ENCODE measurements at regions not wholly inside any gene's neighbourhood (a gene's known extent, or its start where the extent isn't known, plus 50 kb on each side); places are given as distances from the start of the nearest gene placed in this dataset.
"Not testable (repeated sequence)": the region's sequence is repeated elsewhere in the genome, so short reads cannot be mapped to it uniquely, and the experiment has no call there.

- DNase-seq: no peak
These were observed 671.0 kb upstream of the C16orf82 start for GRCh38 chr16:26395700-26396099.

- DNase-seq: no peak
These were observed 670.1 kb upstream of the C16orf82 start for GRCh38 chr16:26396511-26397235.

GRCh38 chr16:26413780-26414179 lies 652.9 kb upstream of the C16orf82 start:
- DNase-seq: no peak

- not testable (repeated sequence) for DNase-seq
These were observed 647.3 kb upstream of the C16orf82 start for GRCh38 chr16:26419458-26419857.

- DNase-seq: no peak
These were observed 636.1 kb upstream of the C16orf82 start for GRCh38 chr16:26430618-26431017.

- DNase-seq: no peak
These were observed 632.9 kb upstream of the C16orf82 start for GRCh38 chr16:26433807-26434206.

- DNase-seq: no peak
These were observed 625.5 kb upstream of the C16orf82 start for GRCh38 chr16:26441178-26441577.

GRCh38 chr16:26442321-26442720 lies 624.4 kb upstream of the C16orf82 start:
- DNase-seq: no peak

- no peak for DNase-seq
These were observed 619.2 kb upstream of the C16orf82 start for GRCh38 chr16:26447570-26447969.

GRCh38 chr16:26453215-26453614 lies 613.5 kb upstream of the C16orf82 start:
- no peak for DNase-seq

GRCh38 chr16:26454102-26454501 lies 612.6 kb upstream of the C16orf82 start:
- DNase-seq: no peak

- DNase-seq: no peak
These were observed 610.7 kb upstream of the C16orf82 start for GRCh38 chr16:26456074-26456473.

GRCh38 chr16:26457095-26457494 lies 609.6 kb upstream of the C16orf82 start:
- DNase-seq: no peak

- DNase-seq: no peak
These were observed 608.8 kb upstream of the C16orf82 start for GRCh38 chr16:26457882-26458281.

GRCh38 chr16:26464576-26465266 lies 602.0 kb upstream of the C16orf82 start:
- peak in 1 of 2 donors; percentile 1 for DNase-seq

- DNase-seq: not testable (repeated sequence)
These were observed 592.3 kb upstream of the C16orf82 start for GRCh38 chr16:26474405-26474804.

- DNase-seq: no peak
These were observed 591.1 kb upstream of the C16orf82 start for GRCh38 chr16:26475596-26475995.

- no peak for DNase-seq
These were observed 575.5 kb upstream of the C16orf82 start for GRCh38 chr16:26491101-26491670.

GRCh38 chr16:26491962-26492361 lies 574.8 kb upstream of the C16orf82 start:
- no peak for DNase-seq

- no peak for DNase-seq
These were observed 573.0 kb upstream of the C16orf82 start for GRCh38 chr16:26493751-26494150.

GRCh38 chr16:26497896-26498295 lies 568.8 kb upstream of the C16orf82 start:
- DNase-seq: no peak

GRCh38 chr16:26500326-26500725 lies 566.4 kb upstream of the C16orf82 start:
- no peak for DNase-seq

GRCh38 chr16:26505496-26505895 lies 561.2 kb upstream of the C16orf82 start:
- no peak for DNase-seq

GRCh38 chr16:26508946-26509345 lies 557.8 kb upstream of the C16orf82 start:
- not testable (repeated sequence) for DNase-seq

Data from stimulated activated CD4-positive, alpha-beta T cell treated with anti-CD3 and anti-CD28 coated beads, Interleukin-2, amount 100 ng/mL, for 24 hours (primary cell).